ENCODE measurements at regions not wholly inside any gene's neighbourhood (a gene's known extent, or its start where the extent isn't known, plus 50 kb on each side); places are given as distances from the start of the nearest gene placed in this dataset.

DNA sequence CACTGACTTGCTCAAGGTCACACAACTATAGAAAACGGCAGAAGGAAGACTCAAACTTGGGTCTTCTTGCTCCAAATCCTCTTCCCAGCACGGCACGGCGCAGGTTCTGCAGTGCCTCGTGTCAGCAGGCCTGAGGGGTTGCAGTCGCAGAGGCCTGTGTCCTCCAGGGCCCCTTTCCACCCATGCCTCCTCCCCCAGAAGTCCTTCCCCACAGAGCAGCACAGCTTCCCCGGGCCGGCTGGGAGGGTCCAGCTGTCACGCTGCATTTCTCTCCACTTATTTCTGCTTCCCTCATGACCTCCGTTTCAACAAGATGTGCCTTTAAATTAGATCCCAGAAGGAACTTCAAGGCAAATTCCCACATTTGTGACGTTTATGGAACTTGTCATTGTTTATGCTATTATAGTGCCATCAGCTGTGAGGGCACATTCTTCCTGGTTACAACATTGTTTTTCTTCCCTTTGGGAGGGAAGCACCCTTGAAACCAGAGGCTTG is 148.4 kb downstream of the C5orf15 start:
- Histone ChIP-seq H3K4me3 (peak overlapping the region; percentile 34), H3K4me1 (peaks cover 31% of the 10 kb centered on the region), H3K27me3 (no peaks in the 10 kb centered on the region), H3K9me3 (replicated peaks) (no peaks in the 10 kb centered on the region), H3K36me3 (no peaks in the 10 kb centered on the region), H3K27ac (peak overlapping the region; percentile 40)
- peak; percentile 64 to 74 for DNase-seq

DNA sequence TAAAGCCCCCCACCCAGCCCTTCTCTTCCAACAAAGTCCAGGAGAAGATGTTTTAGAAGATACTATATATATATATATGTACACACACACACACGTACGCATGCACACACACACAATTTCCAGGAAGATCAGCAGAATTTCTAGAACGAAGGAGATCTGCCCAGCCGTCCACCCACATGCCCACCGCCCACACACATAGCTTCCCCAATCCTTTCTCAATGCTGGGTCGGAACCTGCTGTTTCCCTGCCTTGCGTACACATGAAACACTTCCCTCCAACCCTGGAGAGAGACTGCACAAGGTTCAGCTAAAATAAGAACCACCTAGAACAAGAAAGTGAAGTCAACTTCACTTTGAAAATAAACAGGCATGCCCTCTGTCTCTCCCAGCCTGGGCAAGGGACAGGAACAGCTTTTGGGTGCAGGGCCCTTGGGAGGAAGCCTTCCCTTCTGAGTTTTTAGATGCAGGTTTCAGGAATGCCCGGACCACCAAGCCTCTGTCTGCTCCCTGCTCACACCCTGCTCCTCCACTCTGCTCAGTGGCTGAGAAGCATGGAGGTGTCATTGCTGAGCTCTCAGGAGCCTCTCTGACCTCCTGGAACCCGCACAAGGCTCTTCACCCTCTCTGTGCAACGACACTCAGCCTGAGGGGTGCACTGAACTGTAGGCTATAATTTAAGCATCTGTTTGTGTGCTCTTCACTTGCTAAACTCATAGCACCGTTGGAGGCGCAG is 149.4 kb downstream of the C5orf15 start:
- no peaks in the 10 kb centered on the region for H3K36me3 ChIP-seq
- H3K9me3 ChIP-seq (replicated peaks), result no peaks in the 10 kb centered on the region
- DNase-seq, result no peak
- no peak overlapping the region; the same call in 1 of the 2 replicates for H3K27ac ChIP-seq
- H3K4me1 ChIP-seq, result peaks cover 28% of the 10 kb centered on the region
- H3K4me3 ChIP-seq, result no peak overlapping the region
- H3K27me3 ChIP-seq, result no peaks in the 10 kb centered on the region

DNA sequence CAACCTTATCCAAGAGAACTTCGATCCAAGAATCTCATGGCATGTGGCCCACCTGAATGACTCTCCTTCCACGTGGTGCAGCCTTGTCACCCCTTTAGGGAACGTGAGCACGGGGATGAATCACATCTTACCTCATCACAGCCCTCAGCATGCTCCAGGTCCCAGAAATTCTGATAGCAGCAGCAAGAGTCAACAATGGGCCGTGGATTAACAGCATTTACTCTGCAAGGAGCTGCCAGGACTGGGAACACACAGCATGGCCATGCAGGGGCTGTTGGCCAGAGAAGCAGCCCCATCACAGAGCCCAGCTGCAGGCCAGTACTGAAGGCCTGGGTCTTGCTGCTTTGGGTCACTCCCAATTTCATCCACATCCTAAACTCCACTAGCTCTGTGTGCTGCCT is 150.4 kb downstream of the C5orf15 start:
- H3K9me3 ChIP-seq (replicated peaks), result no peaks in the 10 kb centered on the region
- peaks cover 28% of the 10 kb centered on the region for H3K4me1 ChIP-seq
- no peak overlapping the region for H3K27ac ChIP-seq
- H3K4me3 ChIP-seq, result no peak overlapping the region
- H3K27me3 ChIP-seq, result no peaks in the 10 kb centered on the region
- no peaks in the 10 kb centered on the region for H3K36me3 ChIP-seq
- no peak for DNase-seq

DNA sequence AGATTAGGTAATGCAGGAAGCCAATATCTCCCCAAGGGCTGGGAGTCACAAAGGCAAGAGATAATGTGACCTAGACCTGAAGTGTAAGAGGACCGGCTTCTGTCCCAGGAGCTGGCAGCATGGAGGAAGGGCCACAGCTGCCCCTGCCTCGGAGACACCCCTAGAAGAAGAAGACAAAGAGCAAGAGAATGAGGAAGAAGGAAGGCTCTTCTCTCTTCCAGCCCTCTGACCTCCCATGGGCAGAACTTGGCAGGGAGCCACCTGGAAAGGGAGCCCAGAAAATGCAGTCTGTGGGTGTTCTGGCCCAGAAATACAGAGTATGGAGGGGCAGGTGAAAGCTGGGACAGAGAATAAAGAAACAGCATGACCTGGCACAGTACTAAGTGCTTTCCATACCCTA is 151.0 kb downstream of the C5orf15 start:
- Histone ChIP-seq H3K36me3 (no peaks in the 10 kb centered on the region), H3K4me1 (peaks cover 28% of the 10 kb centered on the region), H3K4me3 (no peak overlapping the region), H3K27me3 (no peaks in the 10 kb centered on the region), H3K9me3 (replicated peaks) (no peaks in the 10 kb centered on the region), H3K27ac (no peak overlapping the region)
- DNase-seq, result no peak

DNA sequence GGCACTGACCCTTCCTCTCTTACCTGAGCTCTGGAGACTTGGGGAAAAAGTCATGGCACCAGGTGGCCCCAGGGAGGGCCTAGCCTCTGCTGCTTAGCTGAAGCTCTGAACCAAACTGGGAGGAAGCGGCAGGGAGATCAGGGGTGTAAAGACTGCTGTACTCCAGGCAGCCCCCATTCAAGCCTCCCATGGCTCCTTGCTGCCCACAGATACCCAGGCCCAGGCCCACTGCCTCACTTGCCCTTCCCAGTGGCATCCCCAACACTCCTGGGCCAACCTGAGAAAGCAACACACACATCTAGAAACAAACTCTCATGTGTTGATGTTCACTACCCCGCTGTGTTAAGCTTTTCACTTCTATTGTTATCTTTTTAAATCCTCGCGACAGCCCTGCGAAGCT is 151.6 kb downstream of the C5orf15 start:
- H3K36me3 ChIP-seq, result no peaks in the 10 kb centered on the region
- no peak overlapping the region for H3K4me3 ChIP-seq
- peaks cover 35% of the 10 kb centered on the region for H3K4me1 ChIP-seq
- no peaks in the 10 kb centered on the region for H3K27me3 ChIP-seq
- no peak overlapping the region for H3K27ac ChIP-seq
- H3K9me3 ChIP-seq (replicated peaks), result no peaks in the 10 kb centered on the region
- DNase-seq, result no peak

DNA sequence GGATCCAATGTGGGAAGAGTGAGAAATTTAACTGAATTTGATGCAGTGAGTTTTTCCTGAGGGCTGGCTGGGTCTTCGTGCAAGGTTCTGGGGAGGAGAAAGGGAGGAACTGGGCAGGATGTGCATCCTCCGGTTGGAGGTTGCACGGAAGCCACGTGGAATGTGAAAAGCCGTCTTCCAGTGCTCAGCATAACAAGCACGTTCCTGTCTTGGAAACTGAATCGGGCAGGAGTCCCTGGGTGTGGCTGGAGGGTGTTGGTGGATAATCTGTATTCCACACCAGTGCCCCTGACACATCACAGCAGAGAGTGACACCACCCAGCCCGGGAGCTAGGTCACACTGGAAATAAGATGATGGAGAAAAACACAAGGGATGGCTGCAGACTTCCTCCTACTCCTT is 154.3 kb downstream of the C5orf15 start:
- Histone ChIP-seq H3K27ac (no peak overlapping the region), H3K9me3 (replicated peaks) (no peaks in the 10 kb centered on the region), H3K4me3 (no peak overlapping the region), H3K36me3 (no peaks in the 10 kb centered on the region), H3K27me3 (no peaks in the 10 kb centered on the region), H3K4me1 (peaks cover 16% of the 10 kb centered on the region)
- no peak for DNase-seq

DNA sequence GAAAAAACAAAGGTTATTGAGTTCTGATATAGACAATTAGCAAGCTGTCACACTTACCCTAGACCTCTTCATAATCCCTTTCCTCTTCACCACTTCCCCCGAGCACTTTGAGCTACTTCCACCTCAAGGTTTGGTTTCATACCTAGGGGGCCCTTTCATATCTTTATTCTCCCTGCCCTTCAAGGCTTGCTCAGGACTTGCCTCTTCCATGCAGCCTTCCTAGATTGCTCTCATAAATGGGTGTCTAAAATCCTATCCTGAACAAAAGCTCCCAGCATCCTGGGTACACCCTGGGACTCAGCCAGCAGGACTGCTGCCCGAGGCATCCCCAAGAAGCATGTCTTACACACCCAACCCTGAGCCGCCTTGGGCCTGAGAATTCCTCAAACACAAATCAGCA is 157.3 kb downstream of the C5orf15 start:
- H3K4me1 ChIP-seq, result peaks cover 25% of the 10 kb centered on the region
- no peaks in the 10 kb centered on the region for H3K9me3 ChIP-seq (replicated peaks)
- no peaks in the 10 kb centered on the region for H3K27me3 ChIP-seq
- H3K36me3 ChIP-seq, result no peaks in the 10 kb centered on the region
- no peak overlapping the region for H3K4me3 ChIP-seq
- no peak for DNase-seq
- no peak overlapping the region for H3K27ac ChIP-seq

DNA sequence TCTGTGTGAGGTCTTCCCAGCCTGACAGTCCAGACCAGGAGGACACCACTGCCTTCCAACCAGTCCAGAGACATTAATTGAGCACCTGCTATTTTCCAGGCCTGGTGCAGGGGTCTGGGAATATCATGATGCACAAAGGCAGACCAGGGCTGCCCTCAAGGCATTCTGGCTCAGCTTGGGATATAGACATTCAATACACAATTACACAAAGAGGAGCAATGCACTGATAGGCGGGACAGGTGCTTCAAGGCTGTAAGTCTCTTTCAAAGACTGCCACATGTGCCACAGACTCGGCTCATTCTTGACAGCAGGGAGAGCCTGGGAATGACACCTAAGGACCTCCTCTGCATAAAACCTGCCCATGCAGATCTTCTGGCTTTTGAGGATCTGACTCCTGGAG is 158.6 kb downstream of the C5orf15 start:
- Histone ChIP-seq H3K9me3 (replicated peaks) (no peaks in the 10 kb centered on the region), H3K4me3 (no peak overlapping the region), H3K27me3 (no peaks in the 10 kb centered on the region), H3K4me1 (peaks cover 25% of the 10 kb centered on the region), H3K36me3 (no peaks in the 10 kb centered on the region), H3K27ac (no peak overlapping the region)
- DNase-seq, result peak; percentile 72 to 91

DNA sequence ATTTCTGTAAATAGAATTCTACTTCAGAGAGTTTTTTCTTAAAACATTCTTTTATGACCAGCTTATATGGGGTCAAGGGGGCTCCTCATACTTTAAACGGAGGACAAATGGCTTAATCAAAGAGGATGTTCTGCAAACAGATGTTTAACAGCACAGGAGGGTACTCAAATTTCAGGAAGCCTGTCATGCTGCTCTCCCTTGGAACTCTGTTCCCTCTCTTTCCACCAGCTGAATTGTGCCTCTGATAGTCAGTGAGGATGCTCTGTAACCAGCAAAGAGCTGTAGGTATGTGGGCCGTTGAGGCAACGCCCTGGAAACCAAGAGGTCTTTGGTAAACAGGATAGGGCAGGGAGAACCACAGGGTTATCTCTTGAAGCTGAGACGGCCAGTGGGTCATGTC is 161.1 kb downstream of the C5orf15 start:
- peak in 1 of 2 experiments; percentile 60 for DNase-seq
- Histone ChIP-seq H3K4me3 (no peak overlapping the region), H3K27me3 (no peaks in the 10 kb centered on the region), H3K9me3 (replicated peaks) (no peaks in the 10 kb centered on the region), H3K27ac (no peak overlapping the region), H3K36me3 (no peaks in the 10 kb centered on the region), H3K4me1 (peaks cover 28% of the 10 kb centered on the region)

DNA sequence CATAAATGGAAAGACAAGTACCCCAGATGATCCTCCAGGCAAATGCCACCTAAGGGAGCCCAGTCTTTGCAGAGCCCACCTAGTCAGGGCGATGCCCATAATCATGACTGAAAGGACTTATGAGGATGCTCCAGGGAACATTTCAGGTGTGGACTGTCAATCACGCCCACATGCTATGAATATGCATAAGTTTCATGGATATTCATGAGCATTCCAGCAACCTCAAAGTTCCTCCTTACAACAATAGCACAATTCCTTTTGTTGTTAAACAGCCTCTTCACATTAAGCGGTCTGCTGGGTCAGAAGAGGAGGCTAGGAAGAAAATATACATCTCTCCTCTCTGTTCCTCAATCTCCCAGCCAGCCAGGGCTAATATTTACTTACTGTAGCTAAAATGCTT is 161.6 kb downstream of the C5orf15 start:
- no peak overlapping the region for H3K27ac ChIP-seq
- H3K27me3 ChIP-seq, result no peaks in the 10 kb centered on the region
- no peaks in the 10 kb centered on the region for H3K9me3 ChIP-seq (replicated peaks)
- no peaks in the 10 kb centered on the region for H3K36me3 ChIP-seq
- DNase-seq, result no peak
- H3K4me1 ChIP-seq, result peaks cover 28% of the 10 kb centered on the region
- H3K4me3 ChIP-seq, result no peak overlapping the region

DNA sequence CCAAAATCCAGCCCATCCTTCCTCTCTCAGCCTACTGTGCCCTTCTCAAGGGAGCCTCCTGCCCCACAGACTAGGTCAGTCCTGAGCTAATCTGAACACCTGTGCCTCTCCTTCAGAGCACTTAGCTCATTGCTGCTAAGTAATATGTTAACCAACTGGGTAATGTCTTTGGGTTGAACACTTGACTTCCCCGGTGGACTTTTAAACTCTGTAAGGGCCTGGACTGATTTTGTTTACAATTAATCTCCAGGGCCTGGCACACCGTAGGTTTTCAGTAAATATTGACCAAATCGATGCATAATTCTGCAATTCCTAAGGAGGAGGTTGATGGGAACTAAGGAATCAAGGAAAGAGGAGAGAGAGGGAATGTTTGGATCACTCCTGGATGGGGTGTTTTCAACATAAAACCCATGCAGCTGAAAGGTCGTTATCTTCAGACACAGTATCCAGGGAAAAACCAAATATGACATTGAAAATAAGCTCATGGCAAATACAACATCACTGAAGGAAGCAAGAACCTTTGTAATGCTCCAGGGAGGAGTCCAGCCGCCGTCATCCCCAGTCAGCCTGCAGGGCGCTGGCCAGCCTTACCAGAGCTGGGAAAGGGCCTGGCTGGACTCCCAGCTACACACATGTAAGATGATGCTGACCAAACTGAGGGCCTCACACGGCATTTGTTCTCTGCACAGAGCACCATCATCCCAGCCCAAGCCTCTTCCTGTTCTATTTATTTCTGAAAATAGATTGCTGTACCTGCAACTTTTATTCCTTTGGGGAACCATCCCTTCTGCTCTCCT is 166.3 kb downstream of the C5orf15 start:
- H3K27me3 ChIP-seq, result no peaks in the 10 kb centered on the region
- no peak overlapping the region for H3K4me3 ChIP-seq
- H3K9me3 ChIP-seq (replicated peaks), result no peaks in the 10 kb centered on the region
- peak; percentile 22 to 49 for DNase-seq
- no peak overlapping the region for H3K27ac ChIP-seq
- peaks cover 15% of the 10 kb centered on the region for H3K4me1 ChIP-seq
- H3K36me3 ChIP-seq, result no peaks in the 10 kb centered on the region

DNA sequence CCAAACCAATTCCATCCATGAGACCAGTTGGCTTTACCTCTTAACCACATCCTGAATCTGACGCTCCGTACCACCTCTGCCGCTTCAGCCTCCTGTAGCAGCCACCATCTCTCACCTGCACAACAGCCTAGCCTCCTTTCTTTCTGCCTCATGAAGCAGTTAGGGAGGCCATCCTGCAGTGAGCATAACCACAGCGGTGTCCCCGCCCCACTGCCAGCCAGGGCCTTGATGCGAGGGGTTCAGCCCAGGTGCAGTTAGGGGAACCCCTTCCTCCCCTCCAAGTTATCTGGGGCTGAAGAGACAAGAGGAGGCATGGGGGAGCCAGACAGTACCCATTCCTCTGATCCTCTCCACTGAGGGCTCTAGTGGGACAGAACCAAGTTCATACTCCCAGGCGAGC is 167.0 kb downstream of the C5orf15 start:
- Histone ChIP-seq H3K27me3 (no peaks in the 10 kb centered on the region), H3K4me1 (peaks cover 11% of the 10 kb centered on the region; the same call in 1 of the 2 replicates), H3K9me3 (replicated peaks) (no peaks in the 10 kb centered on the region), H3K36me3 (no peaks in the 10 kb centered on the region), H3K4me3 (no peak overlapping the region), H3K27ac (no peak overlapping the region)
- DNase-seq, result no peak

DNA sequence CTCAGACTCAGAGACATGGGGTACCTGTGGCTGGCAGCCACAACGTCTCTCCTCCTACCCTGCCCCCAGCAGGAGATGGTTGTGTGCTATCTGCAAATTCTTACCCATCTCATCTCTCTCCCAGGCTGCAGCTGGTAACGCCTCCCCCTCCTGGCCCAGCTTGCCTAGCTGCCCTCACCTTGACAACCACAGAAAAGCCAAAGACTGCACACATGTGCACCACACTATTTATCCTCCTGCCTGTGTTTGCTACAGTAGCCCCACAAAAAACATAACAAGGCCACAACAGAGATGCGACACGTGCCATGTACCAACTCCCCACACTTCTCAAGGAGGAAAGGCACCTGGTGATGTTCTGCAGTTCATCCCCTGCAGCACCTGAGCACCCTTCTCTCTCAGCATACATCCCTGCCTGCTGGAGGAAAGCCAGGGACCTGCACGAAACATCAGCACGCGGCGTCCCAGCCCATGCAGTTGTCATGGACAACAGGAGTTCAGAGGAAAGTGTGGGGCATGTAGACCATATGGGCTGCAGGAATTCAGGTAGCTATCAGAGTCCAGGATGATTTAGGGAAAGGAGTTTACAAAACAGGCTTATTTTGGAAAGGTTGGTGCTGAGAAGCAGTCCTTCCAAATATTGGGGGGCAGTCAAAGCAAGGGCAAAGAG is 168.7 kb downstream of the C5orf15 start:
- H3K27me3 ChIP-seq, result no peaks in the 10 kb centered on the region
- DNase-seq, result no peak

DNA sequence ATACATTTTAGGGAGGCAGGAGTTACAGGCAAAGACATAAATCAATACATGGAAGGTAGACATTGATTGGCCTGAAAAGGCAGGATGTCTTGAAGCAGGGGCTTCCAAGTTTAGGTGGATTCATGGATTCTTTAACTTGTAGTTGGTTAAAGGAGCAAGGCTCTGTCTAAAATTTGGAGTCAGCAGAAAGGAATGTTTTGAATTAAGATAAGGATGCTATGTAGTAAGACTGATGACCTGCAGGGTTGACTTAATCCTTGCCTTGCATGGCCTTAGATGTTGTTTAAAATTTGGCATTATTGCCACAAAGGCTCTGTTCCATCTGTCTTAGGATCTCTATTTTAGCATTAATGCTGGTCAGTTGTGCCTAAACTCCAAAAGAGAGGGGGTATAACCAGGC is 171.3 kb downstream of the C5orf15 start:
- Histone ChIP-seq H3K27ac (no peak overlapping the region), H3K9me3 (replicated peaks) (no peaks in the 10 kb centered on the region), H3K36me3 (no peaks in the 10 kb centered on the region), H3K4me3 (no peak overlapping the region), H3K27me3 (no peaks in the 10 kb centered on the region), H3K4me1 (peaks cover 5% of the 10 kb centered on the region; the same call in 1 of the 2 replicates)
- DNase-seq, result no peak

More for the DNA sequence above, 168.7 kb downstream of the C5orf15 start:
- Histone ChIP-seq H3K9me3 (replicated peaks) (no peaks in the 10 kb centered on the region), H3K4me1 (peaks cover 11% of the 10 kb centered on the region; the same call in 1 of the 2 replicates), H3K4me3 (no peak overlapping the region), H3K27ac (no peak overlapping the region), H3K36me3 (no peaks in the 10 kb centered on the region)

DNA sequence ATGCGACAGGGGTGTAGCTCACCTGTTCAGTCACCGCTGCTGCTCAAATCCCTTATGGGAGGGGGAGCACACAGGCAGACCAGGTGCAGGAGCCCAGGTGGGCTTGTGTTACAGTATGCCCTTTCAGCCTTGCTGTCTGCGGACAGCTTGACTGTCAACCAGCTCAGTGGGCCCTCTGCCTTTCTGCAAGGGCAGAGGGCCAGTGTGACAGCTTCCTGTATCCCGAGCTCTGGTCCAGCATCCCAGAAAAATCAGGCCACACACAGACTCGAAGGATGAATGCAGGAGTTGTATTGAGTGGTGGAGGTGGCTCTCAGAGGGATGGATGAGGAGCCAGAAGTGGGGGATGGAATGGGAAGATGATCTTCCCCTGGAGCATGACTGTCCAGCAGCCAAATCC is 172.2 kb downstream of the C5orf15 start:
- Histone ChIP-seq H3K4me1 (no peaks in the 10 kb centered on the region), H3K36me3 (no peaks in the 10 kb centered on the region), H3K9me3 (replicated peaks) (no peaks in the 10 kb centered on the region), H3K4me3 (no peak overlapping the region), H3K27ac (no peak overlapping the region), H3K27me3 (no peaks in the 10 kb centered on the region)
- no peak for DNase-seq

All from SJCRH30 (cell line).